Esophagus muscularis mucosa (tissue), 4 donors: ENCODE measurements at regions not wholly inside any gene's neighbourhood (a gene's known extent, or its start where the extent isn't known, plus 50 kb on each side); places are given as distances from the start of the nearest gene placed in this dataset.

Source experiments
- DNase-seq: peaks from one replicate; pipeline ENCODE4 v3.0.0-alpha.2; 2017; ENCODE audit errors: extremely low spot score
- H3K27ac ChIP-seq, 4 donors: fragments of 200-600 bp; sonication (generic); replicated peaks in 1 of 4; 1 replicate in 3 of 4; 2 replicates in 1 of 4; pipeline ENCODE4 v1.5.1; 2016 to 2019; ENCODE audit warnings: mild to moderate bottlenecking in 1 of 4
- H3K27me3 ChIP-seq, 4 donors: fragments of 200-600 bp; sonication (generic); one replicate each; pipeline versions ENCODE4 v1.5.1 to v1.6.0; 2016 to 2019
- H3K36me3 ChIP-seq, 4 donors: fragments of 200-600 bp; sonication (generic); one replicate each; pipeline ENCODE4 v1.5.1; 2016 to 2019
- H3K4me1 ChIP-seq, 4 donors: fragments of 200-600 bp; sonication (generic); one replicate each; pipeline ENCODE4 v1.5.1; 2016 to 2019
- H3K4me3 ChIP-seq, 4 donors: fragments of 200-600 bp; sonication (generic); 1 replicate in 2 of 4; 2 replicates in 2 of 4; pipeline ENCODE4 v1.5.1; 2016 to 2019; ENCODE audit warnings: mild to moderate bottlenecking in 4 of 4, moderate library complexity in 1 of 4
- H3K9me3 ChIP-seq, 4 donors: fragments of 200-600 bp; sonication (generic); 1 replicate in 3 of 4; 2 replicates in 1 of 4; pipeline ENCODE4 v1.5.1; 2016 to 2019
- CTCF ChIP-seq, 3 experiments: fragments of 200-600 bp in 2 of 3; fragments of 450-650 bp in 1 of 3; sonication (generic) in 2 of 3; IDR thresholded peaks; one replicate each; pipeline ENCODE4 v1.5.1; 2017 to 2019; ENCODE audit warnings: antibody characterized with exemption in 3 of 3, mild to moderate bottlenecking in 2 of 3, moderate library complexity in 1 of 3
- EP300 ChIP-seq: sonication (generic); formaldehyde crosslinking; IDR thresholded peaks from one replicate; pipeline ENCODE4 v1.6.1; 2017; ENCODE audit warnings: antibody characterized with exemption
- POLR2A ChIP-seq: fragments of 450-650 bp; IDR thresholded peaks from one replicate; pipeline ENCODE4 v1.6.1; 2017; ENCODE audit warnings: antibody characterized with exemption, moderate library complexity, mild to moderate bottlenecking, low read depth
- POLR2AphosphoS5 ChIP-seq, 2 donors: sonication (generic); formaldehyde crosslinking; IDR thresholded peaks; one replicate each; pipeline ENCODE4 v1.6.1; 2017; ENCODE audit warnings: antibody characterized with exemption in 2 of 2
- WGBS: methylation state at CpG from one replicate; pipeline ENCODE4 v1.1.5; 2018; 5-methylcytosine and 5-hydroxymethylcytosine counted together
- intact Hi-C: fragments of 100-400 bp; cut with DNase I; formaldehyde crosslinking; loops from one replicate; pipeline ENCODE4 v1.15.1; 2023

- no peak overlapping the region for H3K4me3 ChIP-seq
- peaks cover 0 to 3% (median 0%) of the 10 kb centered on the region in 4 donors for H3K27me3 ChIP-seq
- 72% methylated on average over 2 of the region's 2 CpGs for WGBS
- H3K9me3 ChIP-seq: peaks cover 0 to 16% (median 11%) of the 10 kb centered on the region in 4 donors
- H3K4me1 ChIP-seq: peaks cover 0 to 7% (median 5%) of the 10 kb centered on the region in 4 donors
- DNase-seq: no peak
- TF ChIP-seq EP300: no peak
- TF ChIP-seq POLR2AphosphoS5 (IDR thresholded peaks at IDR 0.05): no peak
- no peak for TF ChIP-seq CTCF (IDR thresholded peaks at IDR 0.05)
- no peak for TF ChIP-seq POLR2A
- no peak overlapping the region for H3K27ac ChIP-seq
- intact Hi-C loops: no loop called here
- no peaks in the 10 kb centered on the region for H3K36me3 ChIP-seq
Measured at GRCh38 chr6:105469946-105470345, 67.1 kb upstream of the PREP start.

GRCh38 chr6:105468850-105469249, 66.0 kb upstream of the PREP start:
- Histone ChIP-seq H3K27ac (no peak overlapping the region), H3K27me3 (peaks cover 0 to 3% (median 0%) of the 10 kb centered on the region in 4 donors), H3K36me3 (no peaks in the 10 kb centered on the region), H3K4me3 (no peak overlapping the region), H3K4me1 (no peaks in the 10 kb centered on the region), H3K9me3 (peaks cover 0 to 16% (median 11%) of the 10 kb centered on the region in 4 donors)
- intact Hi-C loops: no loop called here
- 80% methylated on average over 4 of the region's 4 CpGs for WGBS
- no peak for DNase-seq
- TF ChIP-seq POLR2A: no peak
- TF ChIP-seq CTCF (IDR thresholded peaks at IDR 0.05): no peak
- no peak for TF ChIP-seq EP300
- no peak for TF ChIP-seq POLR2AphosphoS5 (IDR thresholded peaks at IDR 0.05)

GRCh38 chr6:105460860-105461259, 58.0 kb upstream of the PREP start:
- 97% methylated on average over 4 of the region's 4 CpGs for WGBS

GRCh38 chr6:105459864-105460263, 57.0 kb upstream of the PREP start:
- Histone ChIP-seq H3K27me3 (no peaks in the 10 kb centered on the region), H3K4me3 (no peak overlapping the region), H3K36me3 (no peaks in the 10 kb centered on the region), H3K4me1 (no peaks in the 10 kb centered on the region), H3K9me3 (peaks cover 0 to 11% (median 3%) of the 10 kb centered on the region in 4 donors), H3K27ac (no peak overlapping the region)
- DNase-seq: no peak
- intact Hi-C loops: no loop called here
- WGBS: 90% methylated on average over 1 of the region's 1 CpG
- TF ChIP-seq POLR2AphosphoS5 (IDR thresholded peaks at IDR 0.05) (no peak), POLR2A (no peak), CTCF (IDR thresholded peaks at IDR 0.05) (no peak), EP300 (no peak)

More at GRCh38 chr6:105460860-105461259, 58.0 kb upstream of the PREP start:
- TF ChIP-seq CTCF (IDR thresholded peaks at IDR 0.05) (no peak), POLR2AphosphoS5 (IDR thresholded peaks at IDR 0.05) (no peak), POLR2A (no peak), EP300 (no peak)
- peaks cover 0 to 19% (median 11%) of the 10 kb centered on the region in 4 donors for H3K9me3 ChIP-seq
- no peak overlapping the region for H3K4me3 ChIP-seq
- DNase-seq: no peak
- no peaks in the 10 kb centered on the region for H3K4me1 ChIP-seq
- H3K27me3 ChIP-seq: no peaks in the 10 kb centered on the region
- intact Hi-C loops: no loop called here
- no peak overlapping the region for H3K27ac ChIP-seq
- no peaks in the 10 kb centered on the region for H3K36me3 ChIP-seq

- Histone ChIP-seq H3K4me1 (peaks cover 0 to 6% (median 0%) of the 10 kb centered on the region in 4 donors), H3K36me3 (no peaks in the 10 kb centered on the region), H3K9me3 (peaks cover 0 to 11% (median 3%) of the 10 kb centered on the region in 4 donors), H3K27me3 (no peaks in the 10 kb centered on the region), H3K27ac (no peak overlapping the region), H3K4me3 (no peak overlapping the region)
- no peak for DNase-seq
- intact Hi-C loops: no loop called here
- TF ChIP-seq POLR2A (no peak), EP300 (no peak), CTCF (IDR thresholded peaks at IDR 0.05) (no peak), POLR2AphosphoS5 (IDR thresholded peaks at IDR 0.05) (no peak)
- WGBS: 90% methylated on average over 9 of the region's 9 CpGs
Measured at GRCh38 chr6:105459049-105459448, 56.2 kb upstream of the PREP start.
